PC-9 (cell line): ENCODE measurements at regions not wholly inside any gene's neighbourhood (a gene's known extent, or its start where the extent isn't known, plus 50 kb on each side); places are given as distances from the start of the nearest gene placed in this dataset.

Experiments
- BruUV-seq: library from RNA; stranded (reverse); fragments of 400-500 nt; replicated peaks from 2 replicates; lab custom pipeline; 2021; lab: Mats Ljungman, UMichigan
- CTCF ChIA-PET: fragments of 300-600 bp; sonication (Branson Sonifier 250); formaldehyde crosslinking; loops from one replicate; lab custom pipeline; 2022; ENCODE audit warnings: antibody characterized with exemption; lab: Charles Lee
- POLR2A ChIA-PET: fragments of 300-600 bp; sonication (Branson Sonifier 250); formaldehyde crosslinking; loops from one replicate; lab custom pipeline; 2022; ENCODE audit warnings: antibody characterized with exemption; ENCODE audit not compliant: unreplicated experiment; lab: Charles Lee
- DNase-seq, 2 experiments: peaks; one replicate each; pipeline versions ENCODE4 v3.0.0 to v3.0.0-alpha.2; 2015 to 2022; ENCODE audit warnings: mixed read lengths in 1 of 2
- H2AFZ ChIP-seq: fragments of 200-600 bp; sonication (generic); 2 replicates; pipeline ENCODE4 v1.8.1; 2017; ENCODE audit warnings: antibody characterized with exemption
- H3F3A ChIP-seq: fragments of 200-600 bp; sonication (generic); 2 replicates; pipeline ENCODE4 v1.8.1; 2017; ENCODE audit warnings: antibody characterized with exemption, mild to moderate bottlenecking, low read depth; ENCODE audit not compliant: insufficient read depth
- H3K27ac ChIP-seq: fragments of 200-600 bp; sonication (generic); 2 replicates; pipeline ENCODE4 v1.6.1; 2016; ENCODE audit warnings: mixed run types
- H3K27me3 ChIP-seq: fragments of 200-600 bp; sonication (generic); 2 replicates; pipeline ENCODE4 v1.6.1; 2016; ENCODE audit warnings: low read depth, mixed run types; ENCODE audit not compliant: insufficient read depth
- H3K36me3 ChIP-seq: fragments of 200-600 bp; sonication (generic); 2 replicates; pipeline ENCODE4 v1.6.1; 2016; ENCODE audit warnings: low read depth, mixed run types
- H3K4me1 ChIP-seq: fragments of 200-600 bp; sonication (generic); replicated peaks from 2 replicates; pipeline ENCODE4 v1.6.1; 2016; ENCODE audit warnings: mixed run types; ENCODE audit not compliant: insufficient read depth
- H3K4me2 ChIP-seq: fragments of 200-600 bp; sonication (generic); 2 replicates; pipeline ENCODE4 v1.6.1; 2017; ENCODE audit warnings: mixed run types
- H3K4me3 ChIP-seq: fragments of 200-600 bp; sonication (generic); 2 replicates; pipeline ENCODE4 v1.6.1; 2016; ENCODE audit warnings: mixed run types
- H3K79me2 ChIP-seq: fragments of 200-600 bp; sonication (generic); 2 replicates; pipeline ENCODE4 v1.6.1; 2017; ENCODE audit warnings: low read depth, mixed run types
- H3K9me2 ChIP-seq: fragments of 200-600 bp; sonication (generic); 2 replicates; pipeline ENCODE4 v1.8.1; 2017; ENCODE audit warnings: mild to moderate bottlenecking; ENCODE audit not compliant: insufficient read depth
- H3K9me3 ChIP-seq: fragments of 200-600 bp; sonication (generic); 2 replicates; pipeline ENCODE4 v1.8.1; 2016; ENCODE audit warnings: low read depth; ENCODE audit not compliant: insufficient read depth
- H4K20me1 ChIP-seq: fragments of 200-600 bp; sonication (generic); 2 replicates; pipeline ENCODE4 v1.8.1; 2017; ENCODE audit not compliant: insufficient read depth
- CTCF ChIP-seq: fragments of 200-600 bp; sonication (generic); conservative IDR thresholded peaks from 2 replicates; pipeline ENCODE4 v1.6.1; 2017; ENCODE audit warnings: mixed run types, antibody characterized with exemption, mild to moderate bottlenecking, moderate library complexity
- EZH2 ChIP-seq: fragments of 200-600 bp; sonication (generic); IDR thresholded peaks from 2 replicates; pipeline ENCODE4 v1.8.0; 2017; ENCODE audit warnings: antibody characterized with exemption, low read depth
- intact Hi-C: fragments of 100-400 bp; cut with micrococcal nuclease; formaldehyde crosslinking; loops from one replicate; pipeline ENCODE4 v1.10.0; 2022; ENCODE audit not compliant: unreplicated experiment

- no peaks in the 10 kb centered on the region for H3K79me2 ChIP-seq
- BruUV-seq, result no TSS peak
Measured at GRCh38 chr13:44257796-44258195, 115.8 kb upstream of the SERP2 start.

GRCh38 chr13:44259045-44260027, 114.3 kb upstream of the SERP2 start:
- TF ChIP-seq EZH2, result no peak
- no peak for TF ChIP-seq CTCF
- no peak overlapping the region for H2AFZ ChIP-seq
- CTCF ChIA-PET, result no interaction called here

More at GRCh38 chr13:44257796-44258195, 115.8 kb upstream of the SERP2 start:
- Histone ChIP-seq H3K27me3 (no peaks in the 10 kb centered on the region), H3K4me3 (no peak overlapping the region), H4K20me1 (no peaks in the 10 kb centered on the region), H3K9me3 (no peaks in the 10 kb centered on the region), H2AFZ (no peak overlapping the region), H3K4me1 (0 out of 2 replicates have a peak, but pooled peaks cover 4% of the 10 kb centered on the region), H3K27ac (no peak overlapping the region), H3K36me3 (no peaks in the 10 kb centered on the region), H3F3A (no peaks in the 10 kb centered on the region), H3K9me2 (no peaks in the 10 kb centered on the region), H3K4me2 (no peak overlapping the region)
- intact Hi-C loops, result no loop called here
- DNase-seq, result no peak
- CTCF ChIA-PET, result no interaction called here
- POLR2A ChIA-PET, result no interaction called here
- no peak for TF ChIP-seq CTCF

GRCh38 chr13:44260336-44260735, 113.3 kb upstream of the SERP2 start:
- TF ChIP-seq CTCF (no peak), EZH2 (no peak)
- H4K20me1 ChIP-seq, result no peaks in the 10 kb centered on the region
- ChIA-PET CTCF (no interaction called here), POLR2A (no interaction called here)
- H3K9me3 ChIP-seq, result no peaks in the 10 kb centered on the region
- 0 out of 2 replicates have a peak, but pooled peaks cover 4% of the 10 kb centered on the region for H3K4me1 ChIP-seq
- H3K4me3 ChIP-seq, result no peak overlapping the region
- no TSS peak for BruUV-seq
- no peak for DNase-seq
- no peaks in the 10 kb centered on the region for H3K36me3 ChIP-seq
- H2AFZ ChIP-seq, result no peak overlapping the region
- H3K9me2 ChIP-seq, result no peaks in the 10 kb centered on the region
- H3F3A ChIP-seq, result no peaks in the 10 kb centered on the region
- H3K27ac ChIP-seq, result no peak overlapping the region
- no peaks in the 10 kb centered on the region for H3K27me3 ChIP-seq
- H3K79me2 ChIP-seq, result no peaks in the 10 kb centered on the region
- H3K4me2 ChIP-seq, result no peak overlapping the region
- intact Hi-C loops, result no loop called here

More at GRCh38 chr13:44259045-44260027, 114.3 kb upstream of the SERP2 start:
- Histone ChIP-seq H3K27ac (no peak overlapping the region), H3K4me1 (0 out of 2 replicates have a peak, but pooled peaks cover 4% of the 10 kb centered on the region), H4K20me1 (no peaks in the 10 kb centered on the region), H3K9me3 (no peaks in the 10 kb centered on the region), H3K27me3 (no peaks in the 10 kb centered on the region), H3K4me2 (no peak overlapping the region), H3F3A (no peaks in the 10 kb centered on the region), H3K4me3 (no peak overlapping the region), H3K9me2 (no peaks in the 10 kb centered on the region), H3K79me2 (no peaks in the 10 kb centered on the region), H3K36me3 (no peaks in the 10 kb centered on the region)
- intact Hi-C loops, result no loop called here
- no peak for DNase-seq
- BruUV-seq, result no TSS peak
- POLR2A ChIA-PET, result no interaction called here
